Suprapubic skin (tissue), 4 donors: ENCODE measurements at regions not wholly inside any gene's neighbourhood (a gene's known extent, or its start where the extent isn't known, plus 50 kb on each side); places are given as distances from the start of the nearest gene placed in this dataset.

Experiments used
- CTCF ChIP-seq, 2 donors: fragments of 200-600 bp in 1 of 2; fragments of 450-650 bp in 1 of 2; sonication (generic) in 1 of 2; IDR thresholded peaks; one replicate each; pipeline ENCODE4 v1.5.1; 2016 to 2019; ENCODE audit warnings: antibody characterized with exemption in 2 of 2, mild to moderate bottlenecking in 1 of 2, moderate library complexity in 1 of 2
- EP300 ChIP-seq: sonication (generic); formaldehyde crosslinking; IDR thresholded peaks from one replicate; pipeline ENCODE4 v1.6.1; 2017; ENCODE audit warnings: antibody characterized with exemption
- POLR2A ChIP-seq, 2 donors: fragments of 450-650 bp; IDR thresholded peaks; one replicate each; pipeline ENCODE4 v1.6.1; 2017; ENCODE audit warnings: antibody characterized with exemption in 2 of 2, mild to moderate bottlenecking in 2 of 2, moderate library complexity in 2 of 2
- POLR2AphosphoS5 ChIP-seq, 3 donors: sonication (generic); formaldehyde crosslinking; IDR thresholded peaks; one replicate each; pipeline ENCODE4 v1.6.1; 2017; ENCODE audit warnings: antibody characterized with exemption in 3 of 3

DNA sequence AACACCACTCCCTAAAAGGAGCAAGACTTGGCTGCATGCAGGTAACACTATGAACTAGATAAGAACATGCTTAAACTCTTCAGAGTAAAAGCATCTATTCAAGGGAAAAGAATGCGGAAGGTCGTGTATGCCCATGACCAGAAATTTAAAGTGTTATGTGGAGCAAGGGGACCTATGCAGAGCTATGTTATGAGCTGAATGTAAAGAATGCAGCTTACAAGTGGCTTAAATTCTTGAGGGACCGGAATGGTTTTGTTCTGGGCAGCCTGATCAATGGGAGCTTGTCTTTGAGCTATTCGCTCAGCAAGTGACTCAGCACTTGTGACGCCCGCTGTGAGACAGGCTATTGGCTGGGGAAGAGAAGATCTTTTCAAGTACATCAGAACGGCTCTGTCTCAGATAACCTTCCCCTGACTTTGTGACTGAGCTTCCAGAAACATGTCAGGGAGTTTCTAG lies 367.5 kb upstream of the THBS1 start:
- TF ChIP-seq CTCF (IDR thresholded peaks at IDR 0.05) (no peak), POLR2A (IDR thresholded peaks at IDR 0.05) (no peak), POLR2AphosphoS5 (IDR thresholded peaks at IDR 0.05) (no peak), EP300 (no peak)
